ENCODE measurements at regions not wholly inside any gene's neighbourhood (a gene's known extent, or its start where the extent isn't known, plus 50 kb on each side); places are given as distances from the start of the nearest gene placed in this dataset.

DNA sequence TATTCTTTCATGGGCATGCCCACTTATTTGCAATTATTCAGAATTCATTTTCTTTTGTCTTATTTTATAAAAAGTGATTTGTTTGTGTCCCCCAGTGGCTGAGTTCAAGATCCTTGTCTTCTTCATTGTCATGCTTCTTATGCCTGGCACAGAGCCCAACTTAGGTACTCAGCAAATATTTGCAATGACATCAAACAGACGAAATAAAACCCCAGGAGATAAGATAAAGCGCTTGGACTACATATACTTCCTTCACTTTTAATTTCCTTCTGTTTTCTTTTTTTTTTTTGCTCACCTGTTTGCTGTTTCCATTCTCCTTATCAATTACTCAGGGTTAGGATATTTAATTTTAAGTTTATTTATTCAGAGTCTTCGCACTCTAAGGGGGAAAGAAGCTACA is 225.0 kb downstream of the SDHAF3 start:
- no peak overlapping the region for H3K4me3 ChIP-seq (ENCODE audit: low read depth in 1 of 3, low read length in 3 of 3)
- WGBS, result 35% methylated on average over 3 of the region's 3 CpGs
- TF ChIP-seq TAF1 (conservative IDR thresholded peaks at IDR 0.05) (no peak), JUND (IDR thresholded peaks at IDR 0.05) (no peak), HNF4G (IDR thresholded peaks at IDR 0.05) (no peak), YY1 (IDR thresholded peaks at IDR 0.05) (no peak), RXRA (IDR thresholded peaks at IDR 0.05) (no peak), NR2F2 (IDR thresholded peaks at IDR 0.05) (no peak), RAD21 (IDR thresholded peaks at IDR 0.05) (no peak), HNF4A (conservative IDR thresholded peaks at IDR 0.05) (no peak)
- TF ChIP-seq, protein P1, sequence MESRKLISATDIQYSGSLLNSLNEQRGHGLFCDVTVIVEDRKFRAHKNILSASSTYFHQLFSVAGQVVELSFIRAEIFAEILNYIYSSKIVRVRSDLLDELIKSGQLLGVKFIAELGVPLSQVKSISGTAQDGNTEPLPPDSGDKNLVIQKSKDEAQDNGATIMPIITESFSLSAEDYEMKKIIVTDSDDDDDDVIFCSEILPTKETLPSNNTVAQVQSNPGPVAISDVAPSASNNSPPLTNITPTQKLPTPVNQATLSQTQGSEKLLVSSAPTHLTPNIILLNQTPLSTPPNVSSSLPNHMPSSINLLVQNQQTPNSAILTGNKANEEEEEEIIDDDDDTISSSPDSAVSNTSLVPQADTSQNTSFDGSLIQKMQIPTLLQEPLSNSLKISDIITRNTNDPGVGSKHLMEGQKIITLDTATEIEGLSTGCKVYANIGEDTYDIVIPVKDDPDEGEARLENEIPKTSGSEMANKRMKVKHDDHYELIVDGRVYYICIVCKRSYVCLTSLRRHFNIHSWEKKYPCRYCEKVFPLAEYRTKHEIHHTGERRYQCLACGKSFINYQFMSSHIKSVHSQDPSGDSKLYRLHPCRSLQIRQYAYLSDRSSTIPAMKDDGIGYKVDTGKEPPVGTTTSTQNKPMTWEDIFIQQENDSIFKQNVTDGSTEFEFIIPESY (IDR thresholded peaks at IDR 0.05), result no peak
- TF ChIP-seq, protein P2, sequence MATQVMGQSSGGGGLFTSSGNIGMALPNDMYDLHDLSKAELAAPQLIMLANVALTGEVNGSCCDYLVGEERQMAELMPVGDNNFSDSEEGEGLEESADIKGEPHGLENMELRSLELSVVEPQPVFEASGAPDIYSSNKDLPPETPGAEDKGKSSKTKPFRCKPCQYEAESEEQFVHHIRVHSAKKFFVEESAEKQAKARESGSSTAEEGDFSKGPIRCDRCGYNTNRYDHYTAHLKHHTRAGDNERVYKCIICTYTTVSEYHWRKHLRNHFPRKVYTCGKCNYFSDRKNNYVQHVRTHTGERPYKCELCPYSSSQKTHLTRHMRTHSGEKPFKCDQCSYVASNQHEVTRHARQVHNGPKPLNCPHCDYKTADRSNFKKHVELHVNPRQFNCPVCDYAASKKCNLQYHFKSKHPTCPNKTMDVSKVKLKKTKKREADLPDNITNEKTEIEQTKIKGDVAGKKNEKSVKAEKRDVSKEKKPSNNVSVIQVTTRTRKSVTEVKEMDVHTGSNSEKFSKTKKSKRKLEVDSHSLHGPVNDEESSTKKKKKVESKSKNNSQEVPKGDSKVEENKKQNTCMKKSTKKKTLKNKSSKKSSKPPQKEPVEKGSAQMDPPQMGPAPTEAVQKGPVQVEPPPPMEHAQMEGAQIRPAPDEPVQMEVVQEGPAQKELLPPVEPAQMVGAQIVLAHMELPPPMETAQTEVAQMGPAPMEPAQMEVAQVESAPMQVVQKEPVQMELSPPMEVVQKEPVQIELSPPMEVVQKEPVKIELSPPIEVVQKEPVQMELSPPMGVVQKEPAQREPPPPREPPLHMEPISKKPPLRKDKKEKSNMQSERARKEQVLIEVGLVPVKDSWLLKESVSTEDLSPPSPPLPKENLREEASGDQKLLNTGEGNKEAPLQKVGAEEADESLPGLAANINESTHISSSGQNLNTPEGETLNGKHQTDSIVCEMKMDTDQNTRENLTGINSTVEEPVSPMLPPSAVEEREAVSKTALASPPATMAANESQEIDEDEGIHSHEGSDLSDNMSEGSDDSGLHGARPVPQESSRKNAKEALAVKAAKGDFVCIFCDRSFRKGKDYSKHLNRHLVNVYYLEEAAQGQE (IDR thresholded peaks at IDR 0.05), result no peak
- TF ChIP-seq, protein P3, sequence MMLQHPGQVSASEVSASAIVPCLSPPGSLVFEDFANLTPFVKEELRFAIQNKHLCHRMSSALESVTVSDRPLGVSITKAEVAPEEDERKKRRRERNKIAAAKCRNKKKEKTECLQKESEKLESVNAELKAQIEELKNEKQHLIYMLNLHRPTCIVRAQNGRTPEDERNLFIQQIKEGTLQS (IDR thresholded peaks at IDR 0.05), result no peak
- TF ChIP-seq, protein P4, sequence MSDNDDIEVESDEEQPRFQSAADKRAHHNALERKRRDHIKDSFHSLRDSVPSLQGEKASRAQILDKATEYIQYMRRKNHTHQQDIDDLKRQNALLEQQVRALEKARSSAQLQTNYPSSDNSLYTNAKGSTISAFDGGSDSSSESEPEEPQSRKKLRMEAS (IDR thresholded peaks at IDR 0.05), result no peak
- TF ChIP-seq, protein P5, sequence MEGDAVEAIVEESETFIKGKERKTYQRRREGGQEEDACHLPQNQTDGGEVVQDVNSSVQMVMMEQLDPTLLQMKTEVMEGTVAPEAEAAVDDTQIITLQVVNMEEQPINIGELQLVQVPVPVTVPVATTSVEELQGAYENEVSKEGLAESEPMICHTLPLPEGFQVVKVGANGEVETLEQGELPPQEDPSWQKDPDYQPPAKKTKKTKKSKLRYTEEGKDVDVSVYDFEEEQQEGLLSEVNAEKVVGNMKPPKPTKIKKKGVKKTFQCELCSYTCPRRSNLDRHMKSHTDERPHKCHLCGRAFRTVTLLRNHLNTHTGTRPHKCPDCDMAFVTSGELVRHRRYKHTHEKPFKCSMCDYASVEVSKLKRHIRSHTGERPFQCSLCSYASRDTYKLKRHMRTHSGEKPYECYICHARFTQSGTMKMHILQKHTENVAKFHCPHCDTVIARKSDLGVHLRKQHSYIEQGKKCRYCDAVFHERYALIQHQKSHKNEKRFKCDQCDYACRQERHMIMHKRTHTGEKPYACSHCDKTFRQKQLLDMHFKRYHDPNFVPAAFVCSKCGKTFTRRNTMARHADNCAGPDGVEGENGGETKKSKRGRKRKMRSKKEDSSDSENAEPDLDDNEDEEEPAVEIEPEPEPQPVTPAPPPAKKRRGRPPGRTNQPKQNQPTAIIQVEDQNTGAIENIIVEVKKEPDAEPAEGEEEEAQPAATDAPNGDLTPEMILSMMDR (IDR thresholded peaks at IDR 0.05; ENCODE audit: low read depth, low read length, missing input control), result no peak
- no peaks in the 10 kb centered on the region for H3K4me1 ChIP-seq (ENCODE audit: control insufficient read depth in 4 of 4, insufficient read depth in 4 of 4, low read length in 3 of 4)
- no peaks in the 10 kb centered on the region for H3K27me3 ChIP-seq (ENCODE audit: control insufficient read depth in 4 of 4, insufficient read depth in 4 of 4, low read length in 3 of 4)
- no peak for DNase-seq (ENCODE audit: low spot score)
- H3K9ac ChIP-seq (ENCODE audit: low read depth in 1 of 2, low read length in 2 of 2), result no peak overlapping the region
- H3K27ac ChIP-seq (ENCODE audit: low read depth in 1 of 2, low read length in 2 of 2), result no peak overlapping the region
- no peaks in the 10 kb centered on the region for H3K36me3 ChIP-seq (ENCODE audit: control insufficient read depth in 4 of 4, insufficient read depth in 3 of 4, low read depth in 1 of 4, low read length in 3 of 4)
- no peaks in the 10 kb centered on the region for H3K9me3 ChIP-seq (ENCODE audit: control insufficient read depth in 4 of 4, low read length in 3 of 4)

DNA sequence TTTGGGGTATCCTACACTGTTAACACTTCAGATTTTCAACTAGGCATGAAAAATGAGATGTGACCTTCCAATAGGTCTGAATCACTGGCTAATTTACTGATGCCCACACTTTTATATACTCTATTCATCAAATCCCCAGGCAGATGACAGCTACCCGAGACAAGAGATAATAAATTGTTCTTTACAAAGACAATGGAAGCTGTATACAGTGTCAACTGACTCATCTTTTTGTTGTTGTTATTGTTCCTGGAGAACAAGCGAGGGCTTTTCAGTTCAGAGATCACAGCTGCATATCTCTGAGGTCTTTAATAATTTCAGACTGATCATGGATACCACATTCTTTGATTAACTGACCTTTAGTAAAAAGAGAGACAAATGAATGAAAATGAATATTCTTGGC is 228.9 kb downstream of the SDHAF3 start:
- H3K4me3 ChIP-seq (ENCODE audit: low read depth in 1 of 3, low read length in 3 of 3), result no peak overlapping the region
- DNase-seq (ENCODE audit: low spot score), result no peak
- no peaks in the 10 kb centered on the region for H3K36me3 ChIP-seq (ENCODE audit: control insufficient read depth in 4 of 4, insufficient read depth in 3 of 4, low read depth in 1 of 4, low read length in 3 of 4)
- H3K9ac ChIP-seq (ENCODE audit: low read depth in 1 of 2, low read length in 2 of 2), result no peak overlapping the region
- no peaks in the 10 kb centered on the region for H3K4me1 ChIP-seq (ENCODE audit: control insufficient read depth in 4 of 4, insufficient read depth in 4 of 4, low read length in 3 of 4)
- no peaks in the 10 kb centered on the region for H3K27me3 ChIP-seq (ENCODE audit: control insufficient read depth in 4 of 4, insufficient read depth in 4 of 4, low read length in 3 of 4)
- peaks cover 0 to 9% (median under 1%) of the 10 kb centered on the region in 4 donors for H3K9me3 ChIP-seq (ENCODE audit: control insufficient read depth in 4 of 4, low read length in 3 of 4)
- 66% methylated on average over 2 of the region's 2 CpGs for WGBS
- no peak overlapping the region for H3K27ac ChIP-seq (ENCODE audit: low read depth in 1 of 2, low read length in 2 of 2)
- TF ChIP-seq RXRA (IDR thresholded peaks at IDR 0.05) (no peak), EGR1 (IDR thresholded peaks at IDR 0.05; ENCODE audit: low read depth in 2 of 2) (no peak), FOXA1 (IDR thresholded peaks at IDR 0.05) (no peak), JUND (IDR thresholded peaks at IDR 0.05) (no peak), SP1 (IDR thresholded peaks at IDR 0.05) (no peak), HNF4A (conservative IDR thresholded peaks at IDR 0.05) (no peak)
- TF ChIP-seq, protein P4 (IDR thresholded peaks at IDR 0.05), result no peak
- TF ChIP-seq, protein P3 (IDR thresholded peaks at IDR 0.05), result no peak
- TF ChIP-seq, protein P5 (IDR thresholded peaks at IDR 0.05; ENCODE audit: low read depth, low read length, missing input control), result no peak
- TF ChIP-seq, protein P1 (IDR thresholded peaks at IDR 0.05), result no peak

All from liver (tissue), 8 donors.